ENCODE measurements at regions not wholly inside any gene's neighbourhood (a gene's known extent, or its start where the extent isn't known, plus 50 kb on each side); places are given as distances from the start of the nearest gene placed in this dataset.
"Not testable (repeated sequence)": the region's sequence is repeated elsewhere in the genome, so short reads cannot be mapped to it uniquely, and the experiment has no call there.

DNA sequence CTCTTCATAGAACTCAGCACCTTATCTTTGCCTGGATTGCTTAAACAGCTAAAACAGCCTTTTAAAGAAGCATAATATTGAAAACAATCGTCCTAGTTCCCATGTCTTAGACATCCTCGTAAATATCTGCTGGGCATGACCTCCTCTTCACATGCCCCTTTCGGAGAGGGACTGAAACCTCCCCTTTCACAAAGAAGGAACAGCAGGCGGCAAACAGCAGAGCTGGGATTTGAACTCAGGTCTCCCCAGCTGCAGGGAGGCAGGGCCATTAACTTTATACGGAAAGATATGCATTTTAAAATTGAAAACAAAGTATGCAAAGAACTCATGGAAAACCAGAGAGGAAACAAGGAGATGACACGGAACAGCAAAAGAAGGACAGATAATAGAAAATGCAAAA lies 249.9 kb downstream of the FOXL1 start:
- DNase-seq (ENCODE audit: low read depth in 3 of 3) = no peak

- DNase-seq (ENCODE audit: low read depth in 3 of 3) = no peak
Observed at GRCh38 chr16:86828653-86829052, 250.3 kb downstream of the FOXL1 start.

DNA sequence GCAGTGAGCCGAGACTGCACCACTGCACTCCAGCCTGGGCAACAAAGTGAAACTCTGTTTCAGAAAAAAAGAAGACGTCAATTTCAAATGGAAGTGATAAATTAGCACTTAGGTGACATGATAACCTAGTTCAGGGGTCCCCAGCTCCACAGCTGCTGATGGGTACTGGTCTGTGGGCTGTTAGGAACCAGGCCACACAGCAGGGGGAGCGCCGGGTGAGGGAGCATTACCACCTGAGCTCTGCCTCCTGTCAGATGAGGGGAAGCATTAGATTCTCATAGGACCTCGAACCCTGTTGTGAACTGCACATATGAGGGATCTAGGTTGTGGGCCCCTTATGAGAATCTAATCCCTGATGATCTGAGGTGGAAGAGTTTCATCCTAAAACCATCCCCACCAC lies 253.0 kb downstream of the FOXL1 start:
- DNase-seq (ENCODE audit: low read depth in 3 of 3) = no peak

DNA sequence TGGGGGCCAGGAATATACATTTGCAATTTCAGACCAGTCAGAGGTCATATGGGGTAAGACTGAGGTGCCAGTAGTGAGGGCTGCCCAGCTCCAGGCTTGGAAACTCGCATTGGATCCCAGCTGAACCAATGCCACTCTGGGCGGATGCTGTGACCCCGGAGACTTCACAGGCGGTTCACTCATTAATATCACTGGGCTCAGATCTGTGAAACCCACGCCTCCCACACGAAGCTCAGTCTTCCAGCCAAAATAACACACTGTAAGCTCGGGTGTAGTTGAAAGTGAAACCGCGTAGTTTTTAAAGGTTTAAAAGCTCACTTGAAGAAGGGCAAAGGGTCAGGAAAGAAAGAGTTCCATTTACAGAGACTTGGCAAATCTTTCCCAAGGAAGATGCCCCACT lies 254.8 kb downstream of the FOXL1 start:
- DNase-seq (ENCODE audit: low read depth in 3 of 3) = no peak

- no peak for DNase-seq (ENCODE audit: low read depth in 3 of 3)
Observed at GRCh38 chr16:86834451-86835035, 256.2 kb downstream of the FOXL1 start.

GRCh38 chr16:86835982-86836381 lies 257.6 kb downstream of the FOXL1 start:
- no peak for DNase-seq (ENCODE audit: low read depth in 3 of 3)

DNA sequence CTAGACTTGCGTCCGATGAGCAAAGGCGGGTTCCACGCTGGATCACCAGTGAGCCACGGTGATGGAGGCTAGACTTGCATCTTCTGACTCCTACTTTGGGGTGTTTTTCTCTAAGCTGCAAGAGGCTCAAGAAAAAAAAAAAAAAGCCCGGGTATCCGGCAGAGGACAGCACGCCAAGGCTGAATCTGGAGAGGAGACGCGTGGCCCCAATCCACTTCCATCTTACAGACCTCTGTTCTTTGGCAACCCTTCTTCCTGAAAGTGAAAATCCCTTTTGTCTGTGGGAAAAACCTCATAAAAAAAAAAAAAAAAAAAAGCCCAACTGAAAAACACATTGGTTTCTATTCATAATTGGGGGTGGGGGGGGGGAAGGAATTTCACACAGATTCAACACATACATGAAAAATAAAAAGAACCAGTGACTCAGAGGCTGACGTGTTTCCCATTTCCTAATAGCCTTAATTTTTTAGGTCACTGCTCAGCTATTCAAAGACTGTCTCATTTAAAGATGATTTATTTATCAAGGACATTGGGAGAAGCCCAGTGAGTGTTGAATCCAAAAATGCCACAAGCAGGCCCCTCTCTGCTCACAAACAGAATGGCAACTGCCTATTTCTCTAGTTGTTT lies 258.3 kb downstream of the FOXL1 start:
- no peak for DNase-seq (ENCODE audit: low read depth in 3 of 3)

GRCh38 chr16:86843812-86844211 lies 265.5 kb downstream of the FOXL1 start:
- DNase-seq (ENCODE audit: low read depth in 3 of 3) = no peak

DNA sequence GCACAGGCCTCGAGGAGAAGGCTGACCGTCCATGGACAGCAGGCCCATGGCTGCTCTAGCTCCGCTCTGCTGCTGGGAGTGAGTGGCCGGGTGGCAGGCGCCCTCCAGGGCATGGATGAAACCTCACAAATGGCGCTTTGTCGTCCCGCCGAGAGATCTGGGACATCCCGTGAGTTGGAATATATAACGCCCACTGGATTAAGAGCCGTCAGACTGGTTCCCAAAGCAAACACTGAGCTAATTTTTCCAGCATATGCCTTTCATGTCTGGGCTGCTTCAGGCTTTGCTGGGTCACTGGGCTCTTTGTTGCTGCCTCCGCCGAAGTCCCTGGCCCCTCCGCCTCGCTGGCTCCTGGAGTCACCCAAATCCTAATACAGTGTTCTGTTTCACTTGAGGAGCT lies 266.3 kb downstream of the FOXL1 start:
- DNase-seq (ENCODE audit: low read depth in 3 of 3) = no peak

GRCh38 chr16:86846136-86846535 lies 267.8 kb downstream of the FOXL1 start:
- DNase-seq (ENCODE audit: low read depth in 3 of 3) = no peak

- DNase-seq (ENCODE audit: low read depth in 3 of 3) = no peak
Observed at GRCh38 chr16:86848821-86849220, 270.5 kb downstream of the FOXL1 start.

DNA sequence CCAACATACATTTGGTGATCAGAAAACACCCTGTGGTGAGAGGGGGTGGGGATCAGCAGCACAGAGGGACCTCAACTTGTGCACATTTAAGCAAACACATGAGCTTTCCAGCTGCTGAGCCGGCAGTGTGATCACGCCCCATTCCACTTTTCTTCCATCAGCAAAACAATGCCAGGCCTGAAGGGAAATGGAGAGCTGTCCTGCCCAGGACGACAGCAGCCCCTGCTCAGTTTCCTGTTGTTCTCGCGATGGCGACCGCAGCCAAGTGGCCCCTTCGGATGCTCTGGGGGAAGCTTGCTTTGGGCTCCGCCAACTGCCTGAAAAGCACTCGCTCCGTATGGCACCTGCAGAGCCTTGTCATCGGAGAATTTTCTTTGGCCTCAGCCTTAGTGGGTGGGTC lies 272.3 kb downstream of the FOXL1 start:
- DNase-seq (ENCODE audit: low read depth in 3 of 3) = no peak

- no peak for DNase-seq (ENCODE audit: low read depth in 3 of 3)
Observed at GRCh38 chr16:86852135-86852534, 273.8 kb downstream of the FOXL1 start.

DNA sequence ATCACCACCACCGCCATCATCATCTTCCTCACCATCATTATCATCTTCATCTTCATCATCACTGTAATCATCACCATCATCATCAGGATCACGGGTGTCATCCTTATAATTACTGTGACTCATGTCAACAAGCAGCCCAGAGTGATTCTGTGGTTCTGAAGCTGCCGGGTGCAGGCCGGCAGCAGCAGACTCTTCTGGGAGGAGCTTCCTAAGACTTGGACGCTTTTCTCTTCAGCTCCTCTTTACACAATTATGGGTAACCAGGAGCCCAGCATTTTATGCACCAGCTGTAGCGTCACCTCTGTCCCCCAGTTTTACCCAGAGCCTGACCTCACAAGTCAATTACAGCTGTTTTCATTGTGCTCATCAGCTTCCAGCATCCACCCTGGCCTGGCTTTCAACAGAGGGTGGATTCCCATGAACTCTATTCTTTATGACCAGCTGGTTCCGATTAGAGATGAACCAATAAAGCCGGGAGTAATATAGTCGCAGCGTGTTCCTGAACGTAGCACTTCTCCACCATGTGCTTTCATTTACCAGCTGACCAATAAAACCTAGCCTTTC lies 275.8 kb downstream of the FOXL1 start:
- no peak for DNase-seq (ENCODE audit: low read depth in 3 of 3)

GRCh38 chr16:86854626-86855294 lies 276.4 kb downstream of the FOXL1 start:
- no peak for DNase-seq (ENCODE audit: low read depth in 3 of 3)

DNA sequence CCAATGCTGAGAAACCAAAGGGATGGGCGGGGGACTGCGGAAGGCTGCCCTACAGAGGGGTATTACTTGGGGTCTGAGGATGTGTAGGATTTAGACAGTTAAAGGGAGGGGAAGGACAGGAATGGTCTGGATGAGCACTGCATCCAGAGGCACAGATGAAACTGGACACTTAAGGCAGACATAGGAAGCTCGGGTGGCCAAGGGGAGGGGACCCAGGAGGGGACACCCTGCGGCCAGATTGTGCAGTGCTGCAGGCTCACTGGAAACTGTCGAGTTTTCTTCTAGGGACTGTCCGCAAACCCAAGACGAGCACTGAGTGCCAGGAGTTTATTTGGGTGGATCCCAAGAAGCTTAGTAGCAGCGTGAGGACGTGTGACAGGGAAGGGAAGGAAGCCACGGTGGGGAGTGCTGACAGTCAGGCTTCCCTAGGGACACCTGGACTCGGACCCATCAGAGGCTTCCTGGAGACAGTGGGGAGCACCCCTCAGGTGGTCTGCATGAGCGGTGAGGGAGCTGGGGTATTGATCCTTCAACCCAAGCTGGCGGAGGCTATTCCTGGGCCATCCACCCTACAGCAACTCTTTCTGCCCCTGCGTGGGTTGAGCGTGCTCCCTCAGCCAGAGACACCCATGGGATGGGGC lies 278.7 kb downstream of the FOXL1 start:
- no peak for DNase-seq (ENCODE audit: low read depth in 3 of 3)

GRCh38 chr16:86857807-86858206 lies 279.5 kb downstream of the FOXL1 start:
- DNase-seq (ENCODE audit: low read depth in 3 of 3) = no peak

DNA sequence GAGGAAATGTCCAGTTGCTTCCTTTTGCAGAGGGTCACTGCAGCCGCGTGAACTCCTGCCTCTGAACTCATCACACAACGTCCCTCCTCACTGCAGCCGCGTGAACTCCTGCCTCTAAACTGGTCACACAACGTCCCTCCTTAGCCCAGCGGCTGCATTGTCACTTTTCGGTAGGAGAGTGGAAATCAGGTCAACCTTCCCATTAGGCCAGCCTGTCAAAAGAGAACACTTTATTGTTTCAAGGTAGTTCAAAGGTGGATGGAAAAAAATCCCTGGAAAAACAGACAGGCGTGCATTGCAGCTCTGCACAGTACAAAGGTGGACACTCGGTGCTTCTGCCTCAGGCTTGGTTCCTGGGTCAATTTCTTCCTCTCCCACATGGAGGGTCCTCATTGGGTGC lies 280.2 kb downstream of the FOXL1 start:
- DNase-seq (ENCODE audit: low read depth in 3 of 3) = no peak

DNA sequence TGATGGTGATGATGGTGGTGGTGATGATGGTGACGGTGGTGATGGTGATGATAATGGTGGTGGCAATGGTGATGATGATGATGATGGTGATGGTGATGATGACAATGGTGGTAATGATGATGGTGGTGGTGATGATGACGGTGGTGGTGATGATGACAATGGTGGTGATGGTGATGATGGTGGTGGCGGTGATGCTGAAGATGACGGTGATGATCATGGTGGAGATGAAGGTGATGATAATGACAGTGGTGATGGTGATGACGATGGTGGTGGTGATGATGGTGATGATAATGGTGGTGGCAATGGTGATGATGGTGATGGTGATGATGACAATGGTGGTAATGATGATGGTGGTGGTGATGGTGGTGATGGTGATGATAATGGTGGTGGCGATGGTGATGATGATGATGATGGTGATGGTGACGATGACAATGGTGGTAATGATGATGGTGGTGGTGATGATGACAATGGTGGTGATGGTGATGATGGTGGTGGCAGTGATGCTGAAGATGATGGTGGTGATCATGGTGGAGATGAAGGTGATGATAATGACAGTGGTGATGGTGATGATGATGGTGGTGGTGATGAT lies 283.0 kb downstream of the FOXL1 start:
- not testable (repeated sequence) for DNase-seq (ENCODE audit: low read depth in 3 of 3)

- DNase-seq (ENCODE audit: low read depth in 3 of 3) = no peak
Observed at GRCh38 chr16:86862595-86863280, 284.4 kb downstream of the FOXL1 start.

- no peak for DNase-seq (ENCODE audit: low read depth in 3 of 3)
Observed at GRCh38 chr16:86863609-86864008, 285.3 kb downstream of the FOXL1 start.

DNA sequence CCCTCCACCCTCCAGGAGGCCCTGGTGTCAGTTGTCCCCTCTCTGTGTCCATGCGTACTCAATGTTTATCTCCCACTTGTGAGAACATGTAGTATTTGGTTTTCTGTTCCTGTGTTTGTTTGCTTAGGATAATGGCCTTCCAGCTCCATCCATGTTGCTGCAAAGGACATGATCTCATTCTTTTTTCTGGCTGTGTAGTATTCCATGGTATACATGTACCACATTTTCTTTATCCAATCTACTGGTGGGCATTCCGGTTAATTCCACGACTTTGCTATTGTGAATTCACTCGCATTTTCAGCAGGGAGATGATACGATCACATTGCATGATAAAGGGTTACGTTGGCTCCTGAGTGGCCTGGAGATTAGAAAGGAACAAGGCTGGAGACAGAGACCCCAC lies 286.2 kb downstream of the FOXL1 start:
- DNase-seq (ENCODE audit: low read depth in 3 of 3) = no peak
